Posterior cingulate gyrus (tissue), 11 donors: ENCODE measurements at regions not wholly inside any gene's neighbourhood (a gene's known extent, or its start where the extent isn't known, plus 50 kb on each side); places are given as distances from the start of the nearest gene placed in this dataset.

Experiments used
- DNase-seq, 10 donors: peaks; one replicate each; pipeline versions ENCODE4 v3.0.0 to v3.0.0-alpha.2; 2020 to 2021; ENCODE audit warnings: mixed read lengths in 3 of 10
- intact Hi-C: fragments of 100-400 bp; cut with DNase I; formaldehyde crosslinking; loops from one replicate; pipeline ENCODE4 v1.15.1; 2023

- intact Hi-C loops: no loop called here
- DNase-seq: peak in 5 of 10 donors; percentile 0 to 71 (median 60)
Measured at GRCh38 chr9:135229701-135230385, 142.4 kb downstream of the OLFM1 start.

GRCh38 chr9:135230386-135230765 is 142.9 kb downstream of the OLFM1 start:
- intact Hi-C loops: no loop called here
- peak in 4 of 10 donors; percentile 1 to 68 (median 30) for DNase-seq

GRCh38 chr9:135230817-135231520 is 143.5 kb downstream of the OLFM1 start:
- intact Hi-C loops: no loop called here
- peak in 4 of 10 donors; percentile 13 to 66 (median 49) for DNase-seq

GRCh38 chr9:135239100-135239768 is 151.8 kb downstream of the OLFM1 start:
- intact Hi-C loops: no loop called here
- peak in 4 of 10 donors; percentile 16 to 75 (median 46) for DNase-seq

- no peak for DNase-seq
- intact Hi-C loops: loop anchor here (5.0 kb wide), 1 partner anchor 108 kb away; no protein-coding TSS in a partner anchor
Measured at GRCh38 chr9:135239769-135240141, 152.3 kb downstream of the OLFM1 start.

- intact Hi-C loops: loop anchor here (5.0 kb wide), 1 partner anchor 107 kb away; no protein-coding TSS in a partner anchor
- DNase-seq: peak in 7 of 10 donors; percentile 32 to 90 (median 55)
Measured at GRCh38 chr9:135240222-135240621, 152.8 kb downstream of the OLFM1 start.

GRCh38 chr9:135240871-135241311 is 153.4 kb downstream of the OLFM1 start:
- peak in 6 of 10 donors; percentile 43 to 93 (median 80) for DNase-seq
- intact Hi-C loops: loop anchor here (5.0 kb wide), 1 partner anchor 106 kb away; no protein-coding TSS in a partner anchor

- intact Hi-C loops: loop anchor here (5.0 kb wide), 1 partner anchor 106 kb away; no protein-coding TSS in a partner anchor
- DNase-seq: peak in 5 of 10 donors; percentile 33 to 87 (median 80)
Measured at GRCh38 chr9:135241381-135242048, 154.0 kb downstream of the OLFM1 start.

- peak in 4 of 10 donors; percentile 24 to 73 (median 66) for DNase-seq
- intact Hi-C loops: loop anchor here (5.0 kb wide), 1 partner anchor 105 kb away; no protein-coding TSS in a partner anchor
Measured at GRCh38 chr9:135242049-135242396, 154.6 kb downstream of the OLFM1 start.

GRCh38 chr9:135242406-135242805 is 154.9 kb downstream of the OLFM1 start:
- intact Hi-C loops: loop anchor here (5.0 kb wide), 1 partner anchor 105 kb away; no protein-coding TSS in a partner anchor
- DNase-seq: peak in 4 of 10 donors; percentile 27 to 86 (median 80)

- DNase-seq: peak in 4 of 10 donors; percentile 26 to 88 (median 74)
- intact Hi-C loops: loop anchor here (5.0 kb wide), 1 partner anchor 104 kb away; no protein-coding TSS in a partner anchor
Measured at GRCh38 chr9:135243201-135244190, 156.0 kb downstream of the OLFM1 start.

GRCh38 chr9:135244271-135245221 is 157.1 kb downstream of the OLFM1 start:
- intact Hi-C loops: loop anchor here (5.0 kb wide), 1 partner anchor 103 kb away; no protein-coding TSS in a partner anchor
- peak in 4 of 10 donors; percentile 38 to 89 (median 82) for DNase-seq

- DNase-seq: peak in 4 of 10 donors; percentile 22 to 73 (median 62)
- intact Hi-C loops: no loop called here
Measured at GRCh38 chr9:135245482-135246247, 158.2 kb downstream of the OLFM1 start.

GRCh38 chr9:135246248-135247205 is 159.1 kb downstream of the OLFM1 start:
- peak in 4 of 10 donors; percentile 24 to 86 (median 63) for DNase-seq
- intact Hi-C loops: no loop called here

GRCh38 chr9:135247227-135247930 is 159.9 kb downstream of the OLFM1 start:
- intact Hi-C loops: no loop called here
- peak in 4 of 10 donors; percentile 15 to 85 (median 68) for DNase-seq
